ENCODE measurements at regions not wholly inside any gene's neighbourhood (a gene's known extent, or its start where the extent isn't known, plus 50 kb on each side); places are given as distances from the start of the nearest gene placed in this dataset.

DNA sequence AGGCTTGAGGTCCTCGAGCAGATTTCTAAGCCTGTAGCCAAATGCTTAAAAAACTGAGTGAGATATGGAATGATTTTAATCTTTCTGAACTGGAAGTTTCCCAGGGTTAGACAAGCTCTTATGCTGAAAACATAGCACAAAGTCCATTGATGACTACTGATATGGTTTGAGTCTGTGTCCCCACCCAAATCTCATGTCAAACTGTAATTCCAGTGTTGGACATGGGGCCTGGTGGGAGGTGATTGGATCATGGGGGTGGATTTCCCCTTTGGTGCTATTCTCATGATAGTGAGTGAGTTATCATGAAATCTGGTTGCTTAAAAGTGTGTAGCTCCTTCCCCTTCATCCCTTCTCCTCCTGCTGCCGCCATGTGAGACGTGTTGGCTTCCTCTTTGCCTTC is 454.9 kb downstream of the SPRY1 start:
- TF ChIP-seq, protein P1, sequence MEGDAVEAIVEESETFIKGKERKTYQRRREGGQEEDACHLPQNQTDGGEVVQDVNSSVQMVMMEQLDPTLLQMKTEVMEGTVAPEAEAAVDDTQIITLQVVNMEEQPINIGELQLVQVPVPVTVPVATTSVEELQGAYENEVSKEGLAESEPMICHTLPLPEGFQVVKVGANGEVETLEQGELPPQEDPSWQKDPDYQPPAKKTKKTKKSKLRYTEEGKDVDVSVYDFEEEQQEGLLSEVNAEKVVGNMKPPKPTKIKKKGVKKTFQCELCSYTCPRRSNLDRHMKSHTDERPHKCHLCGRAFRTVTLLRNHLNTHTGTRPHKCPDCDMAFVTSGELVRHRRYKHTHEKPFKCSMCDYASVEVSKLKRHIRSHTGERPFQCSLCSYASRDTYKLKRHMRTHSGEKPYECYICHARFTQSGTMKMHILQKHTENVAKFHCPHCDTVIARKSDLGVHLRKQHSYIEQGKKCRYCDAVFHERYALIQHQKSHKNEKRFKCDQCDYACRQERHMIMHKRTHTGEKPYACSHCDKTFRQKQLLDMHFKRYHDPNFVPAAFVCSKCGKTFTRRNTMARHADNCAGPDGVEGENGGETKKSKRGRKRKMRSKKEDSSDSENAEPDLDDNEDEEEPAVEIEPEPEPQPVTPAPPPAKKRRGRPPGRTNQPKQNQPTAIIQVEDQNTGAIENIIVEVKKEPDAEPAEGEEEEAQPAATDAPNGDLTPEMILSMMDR (conservative IDR thresholded peaks at IDR 0.05; ENCODE audit: low read depth, low read length): no peak
- DNase-seq (ENCODE audit: low read depth): no peak
- H3K4me3 ChIP-seq (ENCODE audit: low read depth, low read length): no peak overlapping the region

DNA sequence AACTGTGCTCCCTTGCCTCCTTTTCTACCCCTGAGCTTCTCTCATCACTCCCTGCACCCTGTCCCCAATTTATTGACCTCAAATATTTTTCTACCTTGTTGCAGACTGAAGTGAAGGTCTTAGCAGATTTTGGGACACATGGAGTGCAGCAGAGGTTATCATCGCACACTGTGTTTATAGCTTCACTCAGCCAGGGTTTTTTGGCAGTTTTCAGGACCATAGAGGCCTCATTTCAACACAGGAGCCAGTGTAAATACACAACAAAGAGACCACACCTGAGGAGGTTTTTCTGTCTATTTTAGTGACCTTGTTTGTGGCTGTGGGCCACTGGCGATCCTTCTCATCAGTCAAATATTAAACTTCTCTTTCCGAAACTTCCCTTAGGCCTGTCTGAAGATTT is 457.1 kb downstream of the SPRY1 start:
- TF ChIP-seq, protein P1 (conservative IDR thresholded peaks at IDR 0.05; ENCODE audit: low read depth, low read length): no peak
- no peak for DNase-seq (ENCODE audit: low read depth)
- H3K4me3 ChIP-seq (ENCODE audit: low read depth, low read length): no peak overlapping the region

DNA sequence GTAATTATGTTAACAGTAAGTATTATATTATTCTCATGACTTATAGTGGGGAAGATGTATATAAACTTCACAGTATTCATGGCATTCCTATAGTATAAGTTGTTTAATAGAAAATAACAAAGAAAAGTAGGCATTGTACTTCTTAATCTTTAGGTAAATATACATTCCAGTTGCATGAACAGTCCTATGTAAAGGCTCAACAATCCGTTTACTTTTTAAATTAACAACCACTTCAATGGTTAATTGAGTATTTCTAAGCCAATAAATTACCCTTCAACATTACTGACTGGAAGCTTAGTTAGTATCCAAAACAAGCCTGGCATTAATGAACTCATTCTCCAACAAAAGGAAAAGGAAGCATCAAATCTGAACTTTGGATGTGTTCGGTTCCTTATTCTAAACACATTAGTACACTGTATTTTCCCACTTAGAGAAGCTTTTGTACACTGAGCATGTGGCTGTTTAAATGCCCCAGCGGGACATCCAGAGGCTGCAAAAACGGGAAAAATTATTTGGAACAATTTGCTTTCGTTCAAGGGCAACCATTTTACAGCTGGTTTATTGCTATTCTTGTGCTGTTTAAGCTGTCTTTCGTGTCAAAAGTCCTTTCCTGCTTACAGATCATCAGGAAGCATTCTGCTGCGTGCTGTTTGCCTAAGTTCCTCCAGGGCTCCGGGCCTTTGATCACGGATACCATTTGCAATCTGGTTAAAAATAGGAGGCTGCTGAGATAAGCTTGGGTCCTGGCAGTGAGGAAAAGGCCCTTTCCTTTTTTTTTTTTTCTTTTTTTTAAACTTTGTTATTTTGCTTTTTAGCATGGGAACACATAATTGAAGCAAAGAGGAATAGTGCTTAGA is 460.3 kb downstream of the SPRY1 start:
- H3K4me3 ChIP-seq (ENCODE audit: low read depth, low read length): no peak overlapping the region
- TF ChIP-seq, protein P1 (conservative IDR thresholded peaks at IDR 0.05; ENCODE audit: low read depth, low read length): peak; percentile 24
- no peak for DNase-seq (ENCODE audit: low read depth)

DNA sequence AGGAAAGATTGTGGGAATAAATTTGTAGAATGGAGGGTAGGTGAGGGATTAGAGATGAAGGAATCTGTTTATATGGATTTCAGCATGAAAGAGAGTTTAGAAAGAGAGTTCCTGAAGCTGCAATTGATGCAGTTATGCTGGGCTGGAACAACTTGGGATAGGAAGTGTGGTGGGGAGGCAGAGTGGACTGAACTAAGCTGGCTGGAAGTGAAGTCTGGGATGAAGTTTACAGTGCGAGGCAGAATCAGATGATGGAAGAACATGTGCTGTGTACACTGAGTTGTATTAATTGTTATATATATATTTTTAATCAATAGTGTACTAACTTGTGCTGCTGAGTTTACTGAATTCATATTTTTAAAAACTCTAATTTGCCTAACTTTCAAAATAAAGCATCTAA is 461.9 kb downstream of the SPRY1 start:
- TF ChIP-seq, protein P1 (conservative IDR thresholded peaks at IDR 0.05; ENCODE audit: low read depth, low read length): no peak
- no peak overlapping the region for H3K4me3 ChIP-seq (ENCODE audit: low read depth, low read length)
- no peak for DNase-seq (ENCODE audit: low read depth)

DNA sequence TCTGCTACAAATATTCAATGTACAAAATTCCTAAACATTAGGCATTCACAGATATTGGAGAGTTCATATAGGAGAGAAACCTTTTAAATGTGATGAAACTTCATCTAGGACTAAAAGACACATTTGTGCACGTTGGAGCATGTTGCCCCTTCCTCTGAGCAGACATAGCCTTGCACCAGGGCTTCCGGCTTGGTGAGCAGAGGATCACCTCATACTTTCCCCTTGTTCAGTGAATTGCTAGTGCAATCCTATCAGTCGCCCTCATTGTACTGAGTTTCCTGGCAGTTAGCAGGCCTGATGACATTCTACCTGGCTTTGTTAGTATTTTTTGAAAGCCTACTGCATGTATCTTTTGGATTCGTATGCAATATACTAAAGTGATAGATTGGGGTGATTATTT is 466.2 kb downstream of the SPRY1 start:
- TF ChIP-seq, protein P1 (conservative IDR thresholded peaks at IDR 0.05; ENCODE audit: low read depth, low read length): no peak
- no peak for DNase-seq (ENCODE audit: low read depth)
- no peak overlapping the region for H3K4me3 ChIP-seq (ENCODE audit: low read depth, low read length)

DNA sequence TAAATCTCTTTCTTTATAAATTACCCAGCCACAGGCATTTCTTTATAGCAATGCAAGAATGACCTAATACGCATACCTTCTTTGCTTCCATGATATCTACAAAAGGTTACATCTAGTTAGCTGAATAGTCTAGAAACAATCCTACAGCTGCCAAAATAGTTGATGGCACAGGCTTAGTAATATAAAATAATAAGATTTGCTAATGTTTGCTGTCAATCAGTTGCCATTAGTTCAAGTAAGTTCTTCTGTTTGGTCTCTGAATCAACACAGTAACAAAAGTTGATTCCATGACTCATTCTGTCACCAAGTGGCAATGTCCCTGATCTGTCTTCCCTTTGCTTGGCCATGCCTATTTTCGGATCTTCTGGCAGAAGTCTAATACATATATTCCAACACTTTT is 470.2 kb downstream of the SPRY1 start:
- DNase-seq (ENCODE audit: low read depth): no peak
- H3K4me3 ChIP-seq (ENCODE audit: low read depth, low read length): no peak overlapping the region
- TF ChIP-seq, protein P1 (conservative IDR thresholded peaks at IDR 0.05; ENCODE audit: low read depth, low read length): no peak

Measured in epithelial cell of proximal tubule (primary cell).